HepG2 (cell line): ENCODE measurements at regions not wholly inside any gene's neighbourhood (a gene's known extent, or its start where the extent isn't known, plus 50 kb on each side); places are given as distances from the start of the nearest gene placed in this dataset.

Source experiments
- ARID2 ChIP-seq: sonication (generic); formaldehyde crosslinking; IDR thresholded peaks from 2 replicates; pipeline ENCODE4 v1.8.1; 2022; ENCODE audit warnings: mild to moderate bottlenecking, missing genetic modification reagents, borderline replicate concordance
- ATF6 ChIP-seq: sonication (generic); formaldehyde crosslinking; conservative IDR thresholded peaks from 2 replicates; pipeline ENCODE4 v1.4.0; 2020; ENCODE audit warnings: missing genetic modification reagents
- ELK4 ChIP-seq: sonication (generic); formaldehyde crosslinking; IDR thresholded peaks from 2 replicates; pipeline ENCODE4 v1.9.0; 2021; ENCODE audit warnings: missing genetic modification reagents, borderline replicate concordance
- HNF4A ChIP-seq: sonication (generic); formaldehyde crosslinking; IDR thresholded peaks from 2 replicates; pipeline ENCODE4 v1.4.0; 2020; ENCODE audit warnings: missing genetic modification reagents
- KAT8 ChIP-seq: IDR thresholded peaks from 2 replicates; pipeline ENCODE4 v1.6.1; 2016; ENCODE audit warnings: missing genetic modification reagents, missing compliant biosample characterization
- MAFK ChIP-seq, 2 experiments: IDR thresholded peaks in 1 of 2; conservative IDR thresholded peaks in 1 of 2; 2 replicates each; pipeline ENCODE4 v1.6.1; 2011; ENCODE audit warnings: improper control_type of control experiment in 2 of 2, low read length in 2 of 2
- NPAS2 ChIP-seq: sonication (generic); formaldehyde crosslinking; IDR thresholded peaks from 2 replicates; pipeline ENCODE4 v1.8.0; 2022; ENCODE audit warnings: mild to moderate bottlenecking, missing genetic modification reagents, borderline replicate concordance
- NR2F6 ChIP-seq, 2 experiments: IDR thresholded peaks; 2 replicates each; pipeline ENCODE4 v1.6.1; 2016; ENCODE audit warnings: antibody characterized with exemption in 1 of 2, mild to moderate bottlenecking in 1 of 2
- RXRB ChIP-seq: IDR thresholded peaks from 2 replicates; pipeline ENCODE4 v1.6.1; 2016; ENCODE audit warnings: borderline replicate concordance, missing genetic modification reagents, missing compliant biosample characterization
- SALL1 ChIP-seq: sonication (generic); formaldehyde crosslinking; IDR thresholded peaks from 2 replicates; pipeline ENCODE4 v1.8.0; 2022; ENCODE audit warnings: mild to moderate bottlenecking, missing genetic modification reagents
- SNRNP70 ChIP-seq: fragments of 200-400 bp; formaldehyde crosslinking; IDR thresholded peaks from 2 replicates; pipeline ENCODE4 v1.6.1; 2017; ENCODE audit warnings: mild to moderate bottlenecking, low read depth, low read length, moderate library complexity
- SRF ChIP-seq: IDR thresholded peaks from 2 replicates; pipeline ENCODE4 v1.6.1; 2011; ENCODE audit warnings: mild to moderate bottlenecking, low read depth, low read length, moderate library complexity
- XRCC5 ChIP-seq: fragments of 200-400 bp; formaldehyde crosslinking; optimal IDR thresholded peaks from 2 replicates; pipeline ENCODE3; 2017; ENCODE audit warnings: mild to moderate bottlenecking, low read length
- ZBED4 ChIP-seq: sonication (generic); formaldehyde crosslinking; IDR thresholded peaks from 2 replicates; pipeline ENCODE4 v1.4.0; 2020; ENCODE audit warnings: missing genetic modification reagents, borderline replicate concordance
- ZNF513 ChIP-seq: sonication (generic); formaldehyde crosslinking; conservative IDR thresholded peaks from 2 replicates; pipeline ENCODE4 v1.5.0; 2020; ENCODE audit warnings: missing genetic modification reagents
- ZNF652 ChIP-seq: IDR thresholded peaks from 2 replicates; pipeline ENCODE4 v1.6.1; 2016; ENCODE audit warnings: low read depth, borderline replicate concordance
- ZNF891 ChIP-seq: sonication (generic); formaldehyde crosslinking; IDR thresholded peaks from 2 replicates; pipeline ENCODE4 v1.5.0; 2020; ENCODE audit warnings: mild to moderate bottlenecking, missing genetic modification reagents
- TF ChIP-seq, protein P1 (sequence below): sonication (generic); formaldehyde crosslinking; IDR thresholded peaks from 2 replicates; pipeline ENCODE4 v1.8.1; 2023; ENCODE audit warnings: mild to moderate bottlenecking, inconsistent platforms, moderate library complexity, missing genetic modification reagents, borderline replicate concordance
- TF ChIP-seq, protein P2 (sequence below): sonication (generic); formaldehyde crosslinking; IDR thresholded peaks from 2 replicates; pipeline ENCODE4 v1.4.0; 2020; ENCODE audit warnings: missing genetic modification reagents

DNA sequence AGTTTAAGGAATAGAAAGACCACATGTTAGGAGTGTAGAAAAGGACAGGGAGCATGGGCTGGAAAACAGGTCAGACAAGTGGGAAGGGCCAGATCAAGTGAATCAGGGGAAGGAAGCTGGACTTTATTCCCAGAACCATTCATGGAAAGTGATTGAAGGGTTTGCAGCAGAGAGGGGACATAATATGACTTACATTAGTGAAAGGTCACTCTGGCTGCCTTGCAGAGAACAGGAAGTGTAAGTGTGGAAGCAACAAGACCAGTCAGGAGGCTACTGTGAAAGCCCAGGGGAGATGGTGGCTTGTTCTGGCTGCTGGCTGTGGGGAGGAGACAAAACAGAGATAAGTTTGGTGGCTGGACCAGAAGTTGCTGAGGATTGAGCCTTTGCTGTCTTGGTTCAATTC is 69.1 kb downstream of the VCPKMT start (continued):
- TF ChIP-seq, protein P1, sequence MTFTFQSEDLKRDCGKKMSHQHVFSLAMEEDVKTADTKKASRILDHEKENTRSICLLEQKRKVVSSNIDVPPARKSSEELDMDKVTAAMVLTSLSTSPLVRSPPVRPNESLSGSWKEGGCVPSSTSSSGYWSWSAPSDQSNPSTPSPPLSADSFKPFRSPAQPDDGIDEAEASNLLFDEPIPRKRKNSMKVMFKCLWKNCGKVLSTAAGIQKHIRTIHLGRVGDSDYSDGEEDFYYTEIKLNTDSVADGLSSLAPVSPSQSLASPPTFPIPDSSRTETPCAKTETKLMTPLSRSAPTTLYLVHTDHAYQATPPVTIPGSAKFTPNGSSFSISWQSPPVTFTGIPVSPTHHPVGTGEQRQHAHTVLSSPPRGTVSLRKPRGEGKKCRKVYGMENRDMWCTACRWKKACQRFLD (CRISPR knock-in tag): no peak
- TF ChIP-seq ELK4 (CRISPR knock-in tag) (no peak), SNRNP70 (no peak), ZNF891 (no peak), ZNF513 (CRISPR knock-in tag) (no peak), ATF6 (CRISPR knock-in tag) (no peak), ZBED4 (CRISPR knock-in tag) (no peak), MAFK (conservative IDR thresholded peaks at IDR 0.05 in 1 of 2, IDR thresholded peaks at IDR 0.05 in 1 of 2; ENCODE audit: low read length in 2 of 2) (no peak), KAT8 (CRISPR knock-in tag) (0 out of 2 replicates have a peak, but pooled peaks have one; percentile 30), NR2F6 (IDR thresholded peaks at IDR 0.05) (peak; percentile 45; the same call in 1 of the 2 replicates), NR2F6 (CRISPR knock-in tag; IDR thresholded peaks at IDR 0.05) (peak; percentile 51; the same call in 1 of the 2 replicates), HNF4A (peak; percentile 49), SRF (no peak), SALL1 (CRISPR knock-in tag) (peak; percentile 37; the same call in 1 of the 2 replicates), ZNF652 (CRISPR knock-in tag) (no peak), XRCC5 (no peak), NPAS2 (CRISPR knock-in tag) (no peak), RXRB (CRISPR knock-in tag) (peak; percentile 43; the same call in 1 of the 2 replicates), ARID2 (CRISPR knock-in tag) (0 out of 2 replicates have a peak, but pooled peaks have one; percentile 24)
- TF ChIP-seq, protein P2, sequence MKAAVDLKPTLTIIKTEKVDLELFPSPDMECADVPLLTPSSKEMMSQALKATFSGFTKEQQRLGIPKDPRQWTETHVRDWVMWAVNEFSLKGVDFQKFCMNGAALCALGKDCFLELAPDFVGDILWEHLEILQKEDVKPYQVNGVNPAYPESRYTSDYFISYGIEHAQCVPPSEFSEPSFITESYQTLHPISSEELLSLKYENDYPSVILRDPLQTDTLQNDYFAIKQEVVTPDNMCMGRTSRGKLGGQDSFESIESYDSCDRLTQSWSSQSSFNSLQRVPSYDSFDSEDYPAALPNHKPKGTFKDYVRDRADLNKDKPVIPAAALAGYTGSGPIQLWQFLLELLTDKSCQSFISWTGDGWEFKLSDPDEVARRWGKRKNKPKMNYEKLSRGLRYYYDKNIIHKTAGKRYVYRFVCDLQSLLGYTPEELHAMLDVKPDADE (CRISPR knock-in tag): no peak
